22Rv1 (cell line): ENCODE measurements at regions not wholly inside any gene's neighbourhood (a gene's known extent, or its start where the extent isn't known, plus 50 kb on each side); places are given as distances from the start of the nearest gene placed in this dataset.

Source experiments
- ZFX ChIP-seq: fragments of 450-650 bp; IDR thresholded peaks from 2 replicates; pipeline ENCODE4 v1.6.1; 2017; ENCODE audit warnings: antibody characterized with exemption, borderline replicate concordance
- TF ChIP-seq, protein P1 (sequence below): fragments of 450-650 bp; IDR thresholded peaks from 2 replicates; pipeline ENCODE4 v1.5.1; 2017; ENCODE audit warnings: mild to moderate bottlenecking

GRCh38 chr2:147273106-147273505, 571.7 kb upstream of the ACVR2A start:
- TF ChIP-seq, protein P1, sequence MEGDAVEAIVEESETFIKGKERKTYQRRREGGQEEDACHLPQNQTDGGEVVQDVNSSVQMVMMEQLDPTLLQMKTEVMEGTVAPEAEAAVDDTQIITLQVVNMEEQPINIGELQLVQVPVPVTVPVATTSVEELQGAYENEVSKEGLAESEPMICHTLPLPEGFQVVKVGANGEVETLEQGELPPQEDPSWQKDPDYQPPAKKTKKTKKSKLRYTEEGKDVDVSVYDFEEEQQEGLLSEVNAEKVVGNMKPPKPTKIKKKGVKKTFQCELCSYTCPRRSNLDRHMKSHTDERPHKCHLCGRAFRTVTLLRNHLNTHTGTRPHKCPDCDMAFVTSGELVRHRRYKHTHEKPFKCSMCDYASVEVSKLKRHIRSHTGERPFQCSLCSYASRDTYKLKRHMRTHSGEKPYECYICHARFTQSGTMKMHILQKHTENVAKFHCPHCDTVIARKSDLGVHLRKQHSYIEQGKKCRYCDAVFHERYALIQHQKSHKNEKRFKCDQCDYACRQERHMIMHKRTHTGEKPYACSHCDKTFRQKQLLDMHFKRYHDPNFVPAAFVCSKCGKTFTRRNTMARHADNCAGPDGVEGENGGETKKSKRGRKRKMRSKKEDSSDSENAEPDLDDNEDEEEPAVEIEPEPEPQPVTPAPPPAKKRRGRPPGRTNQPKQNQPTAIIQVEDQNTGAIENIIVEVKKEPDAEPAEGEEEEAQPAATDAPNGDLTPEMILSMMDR, result no peak
- TF ChIP-seq ZFX, result no peak
